ENCODE measurements at regions not wholly inside any gene's neighbourhood (a gene's known extent, or its start where the extent isn't known, plus 50 kb on each side); places are given as distances from the start of the nearest gene placed in this dataset.
A peak's percentile ranks its signal among the peaks of the same experiment; 100 is the strongest.

GRCh38 chr5:81856948-81857928, 106.3 kb upstream of the SSBP2 start:
- peak; percentile 28 to 88 (median 72) for DNase-seq

DNA sequence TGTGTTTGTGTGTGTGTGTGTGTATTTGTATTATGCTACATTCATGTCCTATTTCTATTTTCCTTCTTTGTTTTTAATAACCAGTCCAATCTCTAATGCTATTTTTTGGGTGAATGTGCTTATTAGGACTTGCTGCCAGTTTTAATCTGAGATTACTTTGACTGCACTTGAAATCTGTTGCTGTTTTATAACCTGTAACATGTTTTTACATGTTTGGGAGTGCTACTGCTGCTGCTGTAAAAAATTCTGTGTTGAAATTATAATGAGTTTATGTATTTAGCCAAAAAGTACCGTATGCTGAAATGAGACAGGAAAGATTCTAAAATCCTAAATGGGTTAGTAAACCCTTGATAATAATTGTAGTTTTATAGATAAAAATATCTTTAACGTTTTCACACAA, 104.7 kb upstream of the SSBP2 start:
- DNase-seq: no peak

DNA sequence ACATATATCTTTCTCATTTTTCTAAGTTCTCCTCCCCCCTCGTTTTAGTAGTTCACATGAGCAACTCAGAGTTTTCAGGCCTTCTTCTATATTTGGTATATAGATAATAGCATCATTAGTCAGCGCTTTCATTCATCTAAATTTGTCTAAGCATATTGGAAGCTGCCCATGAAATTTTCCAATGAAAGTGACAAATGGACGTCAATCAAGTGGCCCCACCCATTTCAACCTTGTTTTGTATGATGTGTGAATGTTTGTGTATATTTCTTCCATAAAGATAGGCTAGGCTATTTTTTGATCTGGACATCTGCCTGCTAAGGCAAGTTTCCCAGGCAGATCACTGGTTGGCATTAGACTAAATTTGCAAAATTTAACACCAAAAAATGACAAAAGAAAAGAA, 104.0 kb upstream of the SSBP2 start:
- no peak for DNase-seq

DNA sequence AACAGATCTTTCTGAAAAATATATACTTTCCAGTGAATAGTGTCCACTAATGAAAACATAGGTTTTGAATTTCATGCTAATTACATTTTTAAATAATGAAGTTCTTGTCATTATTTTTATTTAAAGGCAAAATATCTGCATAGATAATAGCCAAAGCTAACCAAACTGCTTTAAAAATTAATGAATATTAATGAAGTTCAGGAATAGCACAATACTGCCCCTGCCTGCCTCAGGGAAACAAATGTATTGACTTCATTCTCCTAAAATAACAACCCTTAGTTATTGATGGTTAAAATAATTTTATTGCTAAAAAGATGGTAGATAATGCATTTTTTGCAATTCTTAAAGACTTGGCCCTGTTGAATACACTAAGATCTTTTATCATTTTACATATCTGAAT, 103.6 kb upstream of the SSBP2 start:
- peak in 2 of 51 donors; percentile 5 to 9 for DNase-seq

DNA sequence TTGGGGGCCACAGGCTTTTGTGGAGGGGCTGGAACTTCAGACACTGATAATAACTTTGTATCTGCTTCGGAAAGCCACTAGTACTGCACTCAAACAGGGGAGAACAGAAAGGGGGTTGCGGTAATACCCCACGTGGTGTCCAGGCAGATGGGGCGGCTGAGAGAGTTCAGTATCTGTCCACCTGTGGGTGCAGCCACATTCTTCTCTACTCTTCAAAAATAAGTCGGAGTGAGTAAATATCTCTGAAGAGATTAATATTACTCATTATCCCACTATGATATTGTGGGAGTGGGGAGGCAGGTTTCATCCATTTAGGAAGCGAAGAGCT, 102.1 kb upstream of the SSBP2 start:
- peak in 1 of 51 donors; percentile 44 for DNase-seq

DNA sequence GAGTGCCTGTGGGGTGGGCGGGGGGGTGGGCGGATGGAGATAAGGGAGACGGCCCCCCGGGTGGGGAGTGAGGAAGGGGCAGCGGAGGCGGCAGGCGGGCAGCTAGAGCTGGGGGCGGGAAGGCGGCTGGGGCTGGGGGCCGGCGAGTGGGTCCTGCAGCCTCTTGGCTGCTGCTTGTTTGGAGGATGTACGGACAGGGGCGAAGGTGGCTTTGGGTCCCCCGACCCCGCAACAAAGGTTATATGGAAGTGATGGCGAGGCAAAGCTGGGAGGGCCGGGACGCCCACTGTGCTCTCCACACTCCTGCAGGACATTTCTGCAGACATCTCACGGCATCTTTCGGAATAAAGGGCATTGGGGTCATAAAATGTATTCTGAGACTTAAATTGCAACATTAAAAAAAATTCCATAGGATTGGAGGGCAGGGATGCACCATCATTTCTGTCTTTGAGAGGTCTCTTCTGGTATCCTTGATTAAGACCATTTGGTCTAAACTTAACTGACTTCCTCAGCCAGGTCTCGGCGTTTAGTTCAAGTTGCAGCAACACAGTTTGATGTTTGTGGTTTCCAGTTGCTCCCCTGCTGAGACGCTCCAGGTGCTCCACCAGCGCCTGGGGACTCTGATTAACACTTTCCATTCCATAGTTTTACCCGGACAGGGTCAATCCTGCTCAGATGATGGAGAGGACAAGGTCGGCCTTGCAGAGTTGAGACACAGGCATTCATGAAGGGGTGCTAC, 101.6 kb upstream of the SSBP2 start:
- DNase-seq: peak in 14 of 51 donors; percentile 4 to 76 (median 26)

DNA sequence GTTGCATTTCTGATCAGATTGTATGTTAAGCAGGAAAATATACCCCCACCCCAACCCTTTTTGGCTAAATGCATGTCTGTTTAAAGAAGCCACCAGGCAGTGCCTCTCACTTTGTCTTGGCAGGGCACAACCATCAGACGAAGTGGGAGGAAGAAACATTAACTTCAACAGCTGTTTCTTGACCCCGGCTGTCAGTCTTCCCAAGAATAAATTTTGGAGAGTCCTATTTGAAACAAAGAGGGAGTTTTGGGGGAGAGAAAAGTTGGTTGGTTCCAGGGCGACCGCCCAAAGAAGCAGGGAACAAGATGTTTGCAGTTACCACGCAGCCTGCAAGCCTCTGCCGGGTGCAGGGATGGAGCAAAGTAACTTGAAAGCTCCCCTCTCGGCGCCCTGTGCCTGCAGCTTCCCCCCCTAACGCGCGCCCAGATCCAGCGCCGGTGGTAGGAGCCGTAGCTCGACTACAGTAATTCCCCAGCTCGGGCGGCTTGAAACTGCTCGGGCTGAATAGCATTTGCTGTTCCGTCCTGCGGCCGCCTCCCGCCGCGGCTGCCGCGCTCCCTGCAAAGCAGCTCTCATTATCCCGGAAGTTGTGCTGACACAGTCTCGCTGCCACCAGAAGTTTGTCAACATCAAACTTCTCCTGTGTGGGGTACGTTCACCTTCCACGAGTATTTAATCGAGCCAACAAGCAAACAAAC, 100.7 kb upstream of the SSBP2 start:
- DNase-seq: peak; percentile 61 to 98 (median 93)

- peak in 3 of 51 donors; percentile 44 to 56 (median 55) for DNase-seq
Observed at GRCh38 chr5:81850501-81851357, 99.8 kb upstream of the SSBP2 start.

- peak in 13 of 51 donors; percentile 6 to 27 (median 18) for DNase-seq
Observed at GRCh38 chr5:81849770-81850367, 99.0 kb upstream of the SSBP2 start.

DNA sequence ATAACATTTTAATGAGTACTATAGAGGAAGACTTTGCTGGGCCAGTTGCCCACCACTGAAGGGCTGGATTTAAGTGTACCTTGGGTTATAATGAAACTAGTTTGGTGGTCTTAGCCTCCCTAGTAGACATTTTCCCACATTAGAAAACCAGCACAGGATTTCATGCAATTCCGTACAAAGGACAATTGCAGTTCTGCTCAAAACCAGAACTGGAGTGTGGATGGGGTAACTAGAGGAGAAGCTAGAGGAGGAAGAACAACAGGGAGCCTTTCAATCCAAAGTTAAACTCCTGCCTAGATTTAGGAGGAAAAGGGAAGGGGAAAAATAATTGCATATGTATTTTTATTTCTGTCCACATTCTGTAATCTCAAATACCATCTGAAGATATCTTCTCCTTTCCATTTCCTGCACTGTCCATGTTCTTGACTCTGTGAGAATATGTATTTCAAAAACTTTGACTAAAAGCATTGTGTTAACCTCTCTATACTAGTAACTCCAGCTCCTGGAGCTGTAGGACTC, 97.5 kb upstream of the SSBP2 start:
- peak in 11 of 51 donors; percentile 3 to 56 (median 21) for DNase-seq

DNA sequence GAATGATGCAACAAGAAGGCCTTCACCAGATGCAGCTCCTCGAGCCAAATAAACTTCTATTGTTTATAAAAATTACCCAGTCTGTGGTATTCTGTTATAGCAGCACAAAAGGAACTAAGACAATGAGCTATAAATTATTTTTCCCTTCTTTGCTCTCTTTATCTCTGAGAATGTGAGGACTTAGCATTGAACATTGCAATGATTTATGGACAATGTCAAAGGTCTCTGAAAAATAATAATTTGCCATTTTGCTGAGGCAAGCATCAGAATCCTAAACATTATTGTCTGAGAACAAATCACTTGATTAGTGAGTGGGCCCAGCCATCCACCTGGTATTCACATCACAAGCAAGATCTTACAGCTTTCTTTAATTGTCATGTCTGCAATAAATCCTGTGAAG, 95.4 kb upstream of the SSBP2 start:
- no peak for DNase-seq

DNA sequence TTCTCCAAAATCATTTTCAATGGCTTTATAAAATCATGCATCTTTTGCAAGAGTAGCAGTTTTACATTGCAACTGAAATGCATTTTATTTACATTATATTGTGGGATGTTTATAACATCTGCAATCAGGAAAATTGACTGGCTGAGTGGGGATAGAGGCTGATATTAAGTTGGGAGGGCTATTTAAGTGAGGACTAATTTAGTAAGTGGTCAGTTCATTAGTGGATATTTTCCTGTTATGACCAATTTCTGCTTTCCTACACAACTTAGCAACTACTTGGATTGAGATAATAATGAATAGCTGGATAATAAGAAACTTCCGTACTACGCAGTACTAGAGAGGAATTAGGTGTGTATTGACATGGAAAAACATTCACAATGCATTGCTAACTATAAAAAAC, 92.9 kb upstream of the SSBP2 start:
- no peak for DNase-seq

- DNase-seq: no peak
Observed at GRCh38 chr5:81842795-81843398, 92.0 kb upstream of the SSBP2 start.

GRCh38 chr5:81839034-81839433, 88.1 kb upstream of the SSBP2 start:
- DNase-seq: no peak

- DNase-seq: peak in 5 of 51 donors; percentile 6 to 38 (median 18)
Observed at GRCh38 chr5:81838307-81838906, 87.5 kb upstream of the SSBP2 start.

DNA sequence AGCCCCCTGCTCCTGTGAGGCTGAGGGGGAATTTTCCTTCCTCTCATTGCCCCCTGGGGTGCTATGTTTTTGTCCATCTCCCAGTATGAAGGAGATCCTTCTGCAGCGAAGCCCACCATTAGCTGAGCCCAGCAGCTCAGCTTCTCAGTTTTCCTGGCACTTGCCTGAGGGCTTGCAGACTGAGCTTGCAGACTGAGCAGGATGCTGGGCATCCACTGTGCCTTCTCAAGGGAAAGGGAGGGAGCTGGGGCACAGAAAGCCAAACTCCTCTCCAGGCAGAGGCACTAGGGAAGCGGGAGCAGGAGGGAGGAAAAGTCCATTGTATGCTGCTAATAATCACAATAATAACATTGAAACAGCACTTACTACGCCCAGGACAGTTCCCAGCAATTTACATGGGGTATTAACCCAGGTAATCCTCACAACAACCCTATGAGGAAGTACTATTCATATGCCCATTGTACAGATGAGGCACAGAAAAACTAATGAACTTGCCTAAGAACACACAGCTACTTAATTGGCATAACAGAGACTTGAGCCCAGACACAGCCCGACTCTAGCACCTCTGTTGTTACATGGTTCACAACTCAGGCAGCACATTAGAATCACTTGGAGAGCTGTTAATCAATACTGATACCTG, 86.9 kb upstream of the SSBP2 start:
- DNase-seq: no peak

DNA sequence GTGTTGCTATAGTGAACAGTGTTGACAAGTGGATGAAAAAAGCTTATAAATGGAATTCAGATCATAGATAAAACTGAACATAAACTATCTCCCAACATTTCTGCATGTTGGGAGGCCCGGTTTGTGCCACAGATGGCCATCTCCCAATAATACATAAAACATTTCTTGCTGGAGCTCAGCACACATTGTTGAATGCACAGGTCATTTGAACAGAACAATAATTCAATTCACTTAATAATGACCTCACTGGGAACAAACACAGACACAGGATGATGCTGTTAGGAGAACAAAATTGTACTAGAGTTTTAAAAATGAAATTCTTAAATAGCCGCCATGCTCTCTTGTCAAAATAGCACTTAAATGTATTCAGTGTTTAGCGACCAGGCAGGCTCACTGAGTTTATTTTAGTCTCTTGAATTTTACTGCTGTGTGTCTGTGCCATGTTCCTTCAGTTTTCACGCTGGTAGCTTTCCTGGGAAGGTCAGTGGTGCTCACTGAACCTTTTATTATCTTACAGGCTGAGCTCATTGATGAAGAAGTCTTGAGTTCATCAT, 85.0 kb upstream of the SSBP2 start:
- DNase-seq: no peak

GRCh38 chr5:81834021-81834660, 83.2 kb upstream of the SSBP2 start:
- DNase-seq: no peak

All from hypothalamus (tissue), 51 donors.